ENCODE measurements at regions not wholly inside any gene's neighbourhood (a gene's known extent, or its start where the extent isn't known, plus 50 kb on each side); places are given as distances from the start of the nearest gene placed in this dataset.
"Not testable (repeated sequence)": the region's sequence is repeated elsewhere in the genome, so short reads cannot be mapped to it uniquely, and the experiment has no call there.

DNA sequence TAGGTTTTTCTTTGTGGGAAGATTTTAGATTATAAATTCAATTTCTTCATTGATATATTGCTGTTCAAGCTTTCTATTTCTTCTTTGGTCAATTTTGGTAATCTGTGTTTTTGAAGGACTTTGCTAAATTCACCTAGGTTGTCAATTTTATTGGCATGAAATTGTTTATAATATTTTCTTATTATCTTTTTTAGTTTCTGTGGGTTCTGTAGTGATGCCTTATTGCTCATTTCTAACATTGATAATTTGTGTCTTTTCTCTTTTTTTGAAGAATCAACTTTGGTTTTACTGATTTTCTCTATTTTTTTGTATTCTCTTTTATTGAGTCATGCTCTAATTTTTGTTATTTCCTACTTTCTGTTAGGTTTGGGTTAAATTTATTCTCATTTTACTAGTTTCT lies 123.2 kb downstream of the ADSS2 start:
- ATAC-seq = no peak
- DNase-seq = no peak
- Histone ChIP-seq H3K4me1 (peaks cover 6% of the 10 kb centered on the region), H3K27me3 (ENCODE audit: low read depth) (no peaks in the 10 kb centered on the region), H3K36me3 (no peaks in the 10 kb centered on the region), H3K27ac (no peak overlapping the region), H3K4me3 (no peak overlapping the region), H3K9me3 (no peaks in the 10 kb centered on the region)
- intact Hi-C loops (cut with DNase I) = no loop called here
- TF ChIP-seq, protein P1, sequence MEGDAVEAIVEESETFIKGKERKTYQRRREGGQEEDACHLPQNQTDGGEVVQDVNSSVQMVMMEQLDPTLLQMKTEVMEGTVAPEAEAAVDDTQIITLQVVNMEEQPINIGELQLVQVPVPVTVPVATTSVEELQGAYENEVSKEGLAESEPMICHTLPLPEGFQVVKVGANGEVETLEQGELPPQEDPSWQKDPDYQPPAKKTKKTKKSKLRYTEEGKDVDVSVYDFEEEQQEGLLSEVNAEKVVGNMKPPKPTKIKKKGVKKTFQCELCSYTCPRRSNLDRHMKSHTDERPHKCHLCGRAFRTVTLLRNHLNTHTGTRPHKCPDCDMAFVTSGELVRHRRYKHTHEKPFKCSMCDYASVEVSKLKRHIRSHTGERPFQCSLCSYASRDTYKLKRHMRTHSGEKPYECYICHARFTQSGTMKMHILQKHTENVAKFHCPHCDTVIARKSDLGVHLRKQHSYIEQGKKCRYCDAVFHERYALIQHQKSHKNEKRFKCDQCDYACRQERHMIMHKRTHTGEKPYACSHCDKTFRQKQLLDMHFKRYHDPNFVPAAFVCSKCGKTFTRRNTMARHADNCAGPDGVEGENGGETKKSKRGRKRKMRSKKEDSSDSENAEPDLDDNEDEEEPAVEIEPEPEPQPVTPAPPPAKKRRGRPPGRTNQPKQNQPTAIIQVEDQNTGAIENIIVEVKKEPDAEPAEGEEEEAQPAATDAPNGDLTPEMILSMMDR (IDR thresholded peaks at IDR 0.05) = no peak

DNA sequence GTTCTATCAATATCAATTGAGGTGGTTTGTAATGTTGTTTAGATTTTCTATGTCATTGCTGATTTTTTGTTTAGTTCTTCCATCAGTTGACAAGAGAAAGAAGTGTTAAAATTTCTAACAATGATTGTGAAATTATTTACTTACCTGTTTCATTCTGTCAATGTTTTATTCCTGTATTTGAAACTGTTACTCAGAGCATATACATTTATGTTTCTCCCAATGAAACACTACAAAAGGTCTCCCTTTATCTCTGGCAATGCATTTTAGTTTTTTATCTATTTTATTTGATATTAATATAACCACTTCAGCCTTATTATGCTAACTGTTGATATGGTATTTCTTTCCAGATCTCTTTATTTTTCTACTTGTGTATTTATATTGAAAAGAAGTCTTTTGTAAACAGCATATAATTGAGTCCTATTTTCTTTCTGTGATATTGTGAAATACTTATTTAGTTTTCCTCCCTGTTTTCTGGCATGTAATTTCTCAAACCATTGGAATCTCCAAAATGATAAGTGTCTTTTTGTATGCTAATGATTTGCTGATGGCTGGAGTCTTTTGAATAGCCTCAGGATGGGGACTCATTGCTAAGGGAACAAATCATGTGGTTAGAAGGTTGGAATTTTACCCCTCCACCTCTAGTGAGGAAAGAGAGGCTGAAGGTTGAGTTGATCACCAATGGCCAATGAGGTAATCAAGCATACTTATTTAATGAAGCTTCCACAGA lies 122.0 kb downstream of the ADSS2 start:
- H3K27me3 ChIP-seq (ENCODE audit: low read depth) = no peaks in the 10 kb centered on the region
- TF ChIP-seq, protein P1 (IDR thresholded peaks at IDR 0.05) = no peak
- DNase-seq (no peak), ATAC-seq (no peak)
- intact Hi-C loops (cut with DNase I) = no loop called here
- no peaks in the 10 kb centered on the region for H3K9me3 ChIP-seq
- no peaks in the 10 kb centered on the region for H3K4me1 ChIP-seq
- H3K27ac ChIP-seq = no peak overlapping the region
- H3K4me3 ChIP-seq = no peak overlapping the region
- H3K36me3 ChIP-seq = no peaks in the 10 kb centered on the region

DNA sequence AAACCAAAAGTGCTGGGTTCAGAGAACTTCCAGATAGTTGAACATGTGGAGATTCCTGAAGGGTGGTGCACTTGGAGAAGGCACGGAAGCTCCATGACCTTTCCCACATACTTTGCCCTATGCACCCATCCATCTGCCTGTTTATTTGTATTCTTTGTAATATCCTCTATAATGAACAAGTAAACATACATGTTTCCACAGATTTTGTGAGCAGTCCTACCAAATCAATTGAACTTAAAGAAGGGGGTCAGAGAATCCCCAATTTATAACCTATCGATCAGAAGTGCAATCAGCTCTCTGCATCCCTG lies 121.4 kb downstream of the ADSS2 start:
- DNase-seq (no peak), ATAC-seq (no peak)
- Histone ChIP-seq H3K36me3 (no peaks in the 10 kb centered on the region), H3K4me3 (no peak overlapping the region), H3K4me1 (no peaks in the 10 kb centered on the region), H3K27ac (no peak overlapping the region), H3K27me3 (ENCODE audit: low read depth) (no peaks in the 10 kb centered on the region), H3K9me3 (no peaks in the 10 kb centered on the region)
- intact Hi-C loops (cut with DNase I) = no loop called here
- TF ChIP-seq, protein P1 (IDR thresholded peaks at IDR 0.05) = no peak

DNA sequence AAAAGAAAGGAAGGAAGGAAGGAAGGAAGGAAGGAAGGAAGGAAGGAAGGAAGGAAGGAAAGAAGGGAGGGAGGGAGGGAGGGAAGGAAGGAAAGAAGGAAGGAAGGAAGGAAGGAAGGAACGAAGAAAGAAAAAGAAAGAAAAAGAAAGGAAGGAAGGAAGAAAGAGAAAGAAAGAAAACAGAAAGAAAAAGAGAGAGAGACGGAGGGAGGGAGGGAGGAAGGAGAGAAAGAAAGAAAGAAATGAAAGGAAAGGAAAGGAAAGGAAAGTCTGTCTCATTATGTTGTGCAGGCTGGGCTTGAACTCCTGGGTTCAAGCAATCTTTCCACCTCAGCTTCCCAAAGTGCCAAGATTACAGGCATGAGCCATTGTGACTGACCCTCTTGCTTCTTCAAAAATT lies 118.9 kb downstream of the ADSS2 start:
- H3K36me3 ChIP-seq; H3K4me1 ChIP-seq; intact Hi-C loops (cut with DNase I); DNase-seq; H3K27ac ChIP-seq; ATAC-seq; H3K9me3 ChIP-seq; H3K4me3 ChIP-seq; H3K27me3 ChIP-seq (ENCODE audit: low read depth): not testable (repeated sequence)

DNA sequence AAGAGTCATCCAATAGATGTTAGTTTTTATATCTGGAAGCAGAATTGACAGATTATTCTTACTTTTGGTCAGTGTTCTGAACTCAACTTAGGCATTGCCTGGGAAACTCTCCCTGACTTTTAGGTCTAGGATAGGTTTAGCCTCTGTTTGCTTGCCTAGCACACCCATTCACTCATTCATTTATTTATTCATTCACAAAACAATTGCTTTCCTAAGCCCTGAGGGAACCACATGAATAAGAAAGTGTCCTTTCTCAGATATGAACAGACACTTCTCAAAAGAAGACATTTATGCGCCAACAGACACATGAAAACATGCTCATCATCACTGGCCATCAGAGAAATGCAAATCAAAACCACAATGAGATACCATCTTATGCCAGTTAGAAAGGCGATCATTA lies 117.4 kb downstream of the ADSS2 start:
- H3K9me3 ChIP-seq; H3K36me3 ChIP-seq; intact Hi-C loops (cut with DNase I); H3K4me1 ChIP-seq; DNase-seq; H3K4me3 ChIP-seq; H3K27me3 ChIP-seq (ENCODE audit: low read depth); ATAC-seq; H3K27ac ChIP-seq: not testable (repeated sequence)

DNA sequence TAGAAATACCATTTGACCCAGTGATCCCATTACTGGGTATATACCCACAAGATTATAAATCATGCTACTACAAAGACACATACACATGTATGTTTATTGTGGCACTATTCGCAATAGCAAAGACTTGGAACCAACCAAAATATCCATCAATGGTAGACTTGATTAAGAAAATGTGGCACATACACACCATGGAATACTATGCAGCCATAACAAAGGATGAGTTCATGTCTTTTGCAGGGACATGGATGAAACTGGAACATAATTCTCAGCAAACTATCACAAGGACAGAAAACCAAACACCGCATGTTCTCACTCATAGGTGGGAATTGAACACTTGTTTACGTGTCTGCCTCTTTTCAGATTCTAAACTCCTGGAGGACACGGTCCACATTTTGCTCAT lies 116.9 kb downstream of the ADSS2 start:
- H3K36me3 ChIP-seq; H3K9me3 ChIP-seq; DNase-seq; H3K27ac ChIP-seq; H3K27me3 ChIP-seq (ENCODE audit: low read depth); H3K4me1 ChIP-seq; ATAC-seq; intact Hi-C loops (cut with DNase I); H3K4me3 ChIP-seq: not testable (repeated sequence)

DNA sequence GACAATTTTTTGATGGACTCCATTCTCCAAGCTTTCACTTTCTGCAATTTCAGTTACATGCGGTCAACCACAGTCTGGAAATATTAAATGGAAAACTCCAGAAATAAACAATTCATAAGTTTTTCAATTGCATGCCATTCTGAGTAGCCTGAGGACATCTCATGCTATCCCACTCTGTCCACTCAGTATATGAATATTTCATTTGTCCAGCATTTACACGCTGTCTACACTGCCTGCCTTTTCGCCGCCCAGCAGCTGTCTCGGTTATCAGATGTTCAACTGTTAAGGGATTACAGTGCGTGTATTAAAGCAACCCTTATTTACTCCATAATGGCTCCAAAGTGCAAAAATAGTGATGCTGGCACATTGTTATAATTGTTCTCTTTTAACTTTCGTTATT lies 116.3 kb downstream of the ADSS2 start:
- H3K4me1 ChIP-seq = no peaks in the 10 kb centered on the region
- no peak overlapping the region for H3K4me3 ChIP-seq
- no peaks in the 10 kb centered on the region for H3K27me3 ChIP-seq (ENCODE audit: low read depth)
- no peak overlapping the region for H3K27ac ChIP-seq
- DNase-seq = no peak
- TF ChIP-seq, protein P1 (IDR thresholded peaks at IDR 0.05) = no peak
- H3K9me3 ChIP-seq = no peaks in the 10 kb centered on the region
- intact Hi-C loops (cut with DNase I) = no loop called here
- ATAC-seq = no peak
- H3K36me3 ChIP-seq = no peaks in the 10 kb centered on the region

Measured in lower lobe of right lung (tissue), 2 donors.